Tibial nerve (tissue), 4 donors: ENCODE measurements at regions not wholly inside any gene's neighbourhood (a gene's known extent, or its start where the extent isn't known, plus 50 kb on each side); places are given as distances from the start of the nearest gene placed in this dataset.

Experiments
- DNase-seq, 2 donors: peaks; one replicate each; pipeline ENCODE4 v3.0.0-alpha.2; 2019; ENCODE audit warnings: low spot score in 2 of 2
- H3K27ac ChIP-seq, 4 donors: fragments of 200-600 bp; sonication (generic) in 3 of 4; one replicate each; pipeline ENCODE4 v1.5.1; 2017 to 2019; ENCODE audit warnings: mild to moderate bottlenecking in 1 of 4
- H3K27me3 ChIP-seq, 2 donors: fragments of 200-600 bp; sonication (generic) in 1 of 2; one replicate each; pipeline versions ENCODE4 v1.5.1 to v1.6.0; 2017 to 2019
- H3K36me3 ChIP-seq, 3 donors: fragments of 200-600 bp; sonication (generic); one replicate each; pipeline ENCODE4 v1.5.1; 2018 to 2019
- H3K4me1 ChIP-seq, 4 donors: fragments of 200-600 bp; sonication (generic) in 3 of 4; one replicate each; pipeline ENCODE4 v1.5.1; 2017 to 2019
- H3K4me3 ChIP-seq, 4 donors: fragments of 200-600 bp; sonication (generic) in 3 of 4; one replicate each; pipeline ENCODE4 v1.5.1; 2017 to 2019; ENCODE audit warnings: mild to moderate bottlenecking in 1 of 4, moderate library complexity in 1 of 4
- H3K9me3 ChIP-seq, 4 donors: fragments of 200-600 bp; sonication (generic) in 3 of 4; one replicate each; pipeline ENCODE4 v1.5.1; 2017 to 2019
- CTCF ChIP-seq, 5 experiments: fragments of 200-600 bp in 3 of 5; fragments of 450-650 bp in 2 of 5; sonication (generic) in 3 of 5; IDR thresholded peaks; one replicate each; pipeline ENCODE4 v1.5.1; 2016 to 2019; ENCODE audit warnings: antibody characterized with exemption in 5 of 5, mild to moderate bottlenecking in 3 of 5, moderate library complexity in 2 of 5
- EP300 ChIP-seq, 2 donors: sonication (generic); formaldehyde crosslinking; IDR thresholded peaks; one replicate each; pipeline ENCODE4 v1.6.1; 2017; ENCODE audit warnings: antibody characterized with exemption in 2 of 2, mild to moderate bottlenecking in 1 of 2
- POLR2A ChIP-seq, 2 donors: fragments of 450-650 bp; IDR thresholded peaks; one replicate each; pipeline ENCODE4 v1.6.1; 2017; ENCODE audit warnings: antibody characterized with exemption in 2 of 2, mild to moderate bottlenecking in 2 of 2, moderate library complexity in 2 of 2
- WGBS, 2 donors: methylation state at CpG; one replicate each; pipeline ENCODE4 v1.1.5; 2018; 5-methylcytosine and 5-hydroxymethylcytosine counted together

GRCh38 chr5:38070304-38070950, 187.9 kb upstream of the EGFLAM start:
- WGBS, 2 donors = 89 to 91% methylated on average over 6 of the region's 6 CpGs
- TF ChIP-seq CTCF (IDR thresholded peaks at IDR 0.05) = no peak
- no peak for TF ChIP-seq EP300 (IDR thresholded peaks at IDR 0.05)
- TF ChIP-seq POLR2A (IDR thresholded peaks at IDR 0.05) = no peak
- Histone ChIP-seq H3K27me3 (no peaks in the 10 kb centered on the region), H3K27ac (no peak overlapping the region), H3K9me3 (peaks cover 0 to 14% (median 0%) of the 10 kb centered on the region in 4 donors), H3K36me3 (no peaks in the 10 kb centered on the region), H3K4me1 (no peaks in the 10 kb centered on the region), H3K4me3 (no peak overlapping the region)
- DNase-seq = no peak

- Histone ChIP-seq H3K9me3 (peaks cover 0 to 21% (median 0%) of the 10 kb centered on the region in 4 donors), H3K27ac (no peak overlapping the region), H3K4me1 (no peaks in the 10 kb centered on the region), H3K4me3 (no peak overlapping the region), H3K27me3 (no peaks in the 10 kb centered on the region), H3K36me3 (no peaks in the 10 kb centered on the region)
- TF ChIP-seq EP300 (IDR thresholded peaks at IDR 0.05) (no peak), CTCF (IDR thresholded peaks at IDR 0.05) (no peak), POLR2A (IDR thresholded peaks at IDR 0.05) (no peak)
- no peak for DNase-seq
- WGBS, 2 donors = 73 to 79% methylated on average over 3 of the region's 3 CpGs
Observed at GRCh38 chr5:38069360-38069759, 189.0 kb upstream of the EGFLAM start.

GRCh38 chr5:38060354-38060753, 198.0 kb upstream of the EGFLAM start:
- Histone ChIP-seq H3K27me3 (no peaks in the 10 kb centered on the region), H3K36me3 (no peaks in the 10 kb centered on the region), H3K4me3 (no peak overlapping the region), H3K27ac (no peak overlapping the region), H3K4me1 (no peaks in the 10 kb centered on the region), H3K9me3 (peaks cover 0 to 18% (median 0%) of the 10 kb centered on the region in 4 donors)
- DNase-seq = no peak
- WGBS, 2 donors = 86 to 94% methylated on average over 2 of the region's 2 CpGs
- TF ChIP-seq POLR2A (IDR thresholded peaks at IDR 0.05) = no peak
- TF ChIP-seq CTCF (IDR thresholded peaks at IDR 0.05) = no peak
- TF ChIP-seq EP300 (IDR thresholded peaks at IDR 0.05) = no peak

- DNase-seq = no peak
- Histone ChIP-seq H3K36me3 (no peaks in the 10 kb centered on the region), H3K4me3 (no peak overlapping the region), H3K27ac (no peak overlapping the region), H3K4me1 (no peaks in the 10 kb centered on the region), H3K9me3 (peaks cover 0 to 13% (median 0%) of the 10 kb centered on the region in 4 donors), H3K27me3 (no peaks in the 10 kb centered on the region)
- 86 to 89% methylated on average over 6 of the region's 6 CpGs for WGBS, 2 donors
- TF ChIP-seq CTCF (IDR thresholded peaks at IDR 0.05) (no peak), POLR2A (IDR thresholded peaks at IDR 0.05) (no peak), EP300 (IDR thresholded peaks at IDR 0.05) (no peak)
Observed at GRCh38 chr5:38059876-38060275, 198.5 kb upstream of the EGFLAM start.

GRCh38 chr5:38051711-38052511, 206.4 kb upstream of the EGFLAM start:
- DNase-seq = no peak
- 62 to 63% methylated on average over 12 of the region's 12 CpGs for WGBS, 2 donors
- H3K27me3 ChIP-seq = no peaks in the 10 kb centered on the region
- no peak overlapping the region for H3K4me3 ChIP-seq
- H3K9me3 ChIP-seq = no peaks in the 10 kb centered on the region
- H3K36me3 ChIP-seq = no peaks in the 10 kb centered on the region
- no peak overlapping the region for H3K27ac ChIP-seq
- TF ChIP-seq POLR2A (IDR thresholded peaks at IDR 0.05) (no peak), EP300 (IDR thresholded peaks at IDR 0.05) (no peak), CTCF (IDR thresholded peaks at IDR 0.05) (no peak)
- H3K4me1 ChIP-seq = no peaks in the 10 kb centered on the region
